Activated naive CD4-positive, alpha-beta T cell (primary cell): ENCODE measurements at regions not wholly inside any gene's neighbourhood (a gene's known extent, or its start where the extent isn't known, plus 50 kb on each side); places are given as distances from the start of the nearest gene placed in this dataset.
"Not testable (repeated sequence)": the region's sequence is repeated elsewhere in the genome, so short reads cannot be mapped to it uniquely, and the experiment has no call there.

Source experiments
- DNase-seq, 4 experiments: peaks; one replicate each; lab custom pipeline; 2025; lab: John Stamatoyannopoulos, UW

GRCh38 chr7:39758234-39758970, 135.0 kb downstream of the RALA start:
- DNase-seq, result no peak

- DNase-seq, result no peak
Measured at GRCh38 chr7:39761449-39761848, 138.1 kb downstream of the RALA start.

GRCh38 chr7:39762466-39762865, 139.1 kb downstream of the RALA start:
- not testable (repeated sequence) for DNase-seq

GRCh38 chr7:39762881-39763280, 139.5 kb downstream of the RALA start:
- not testable (repeated sequence) for DNase-seq

GRCh38 chr7:39765833-39766232, 142.5 kb downstream of the RALA start:
- DNase-seq, result not testable (repeated sequence)

GRCh38 chr7:39768439-39768838, 145.1 kb downstream of the RALA start:
- DNase-seq, result not testable (repeated sequence)

GRCh38 chr7:39774341-39774851, 151.0 kb downstream of the RALA start:
- DNase-seq, result not testable (repeated sequence)

GRCh38 chr7:39781557-39781956, 158.2 kb downstream of the RALA start:
- DNase-seq, result not testable (repeated sequence)

GRCh38 chr7:39786440-39786839, 163.1 kb downstream of the RALA start:
- DNase-seq, result not testable (repeated sequence)

- not testable (repeated sequence) for DNase-seq
Measured at GRCh38 chr7:39791035-39791434, 159.0 kb upstream of the CDK13 start.

GRCh38 chr7:39791911-39792310, 158.1 kb upstream of the CDK13 start:
- not testable (repeated sequence) for DNase-seq

GRCh38 chr7:39793026-39793425, 157.0 kb upstream of the CDK13 start:
- not testable (repeated sequence) for DNase-seq

GRCh38 chr7:39793851-39794250, 156.2 kb upstream of the CDK13 start:
- not testable (repeated sequence) for DNase-seq

- DNase-seq, result not testable (repeated sequence)
Measured at GRCh38 chr7:39796947-39797346, 153.1 kb upstream of the CDK13 start.

- DNase-seq, result not testable (repeated sequence)
Measured at GRCh38 chr7:39798077-39798476, 152.0 kb upstream of the CDK13 start.

GRCh38 chr7:39808796-39809481, 141.1 kb upstream of the CDK13 start:
- DNase-seq, result no peak

GRCh38 chr7:39810204-39810642, 139.8 kb upstream of the CDK13 start:
- no peak for DNase-seq

GRCh38 chr7:39810710-39811109, 139.3 kb upstream of the CDK13 start:
- DNase-seq, result no peak

GRCh38 chr7:39811161-39811614, 138.9 kb upstream of the CDK13 start:
- DNase-seq, result no peak

- no peak for DNase-seq
Measured at GRCh38 chr7:39816462-39817060, 133.5 kb upstream of the CDK13 start.

- no peak for DNase-seq
Measured at GRCh38 chr7:39819514-39819913, 130.5 kb upstream of the CDK13 start.

GRCh38 chr7:39824456-39825200, 125.4 kb upstream of the CDK13 start:
- no peak for DNase-seq
